ENCODE measurements at regions not wholly inside any gene's neighbourhood (a gene's known extent, or its start where the extent isn't known, plus 50 kb on each side); places are given as distances from the start of the nearest gene placed in this dataset.
"Not testable (repeated sequence)": the region's sequence is repeated elsewhere in the genome, so short reads cannot be mapped to it uniquely, and the experiment has no call there.

GRCh38 chr3:75393288-75393694 lies 270.8 kb upstream of the FRG2C start:
- H3K4me1 ChIP-seq (ENCODE audit: insufficient read depth, insufficient read length); H3K4me3 ChIP-seq (ENCODE audit: insufficient read length, low read depth); H3K36me3 ChIP-seq (ENCODE audit: insufficient read depth, insufficient read length, low read length); H3K9ac ChIP-seq (ENCODE audit: insufficient read length, low read depth); H3K27me3 ChIP-seq (ENCODE audit: insufficient read depth, insufficient read length); H3K9me3 ChIP-seq (ENCODE audit: insufficient read depth, low read length): not testable (repeated sequence)
- DNase-seq (ENCODE audit: low read depth, low spot score), result peak; percentile 6

- not testable (repeated sequence) for H3K9me3 ChIP-seq (ENCODE audit: insufficient read depth, low read length); H3K27me3 ChIP-seq (ENCODE audit: insufficient read depth, insufficient read length); H3K9ac ChIP-seq (ENCODE audit: insufficient read length, low read depth); DNase-seq (ENCODE audit: low read depth, low spot score); H3K4me3 ChIP-seq (ENCODE audit: insufficient read length, low read depth); H3K36me3 ChIP-seq (ENCODE audit: insufficient read depth, insufficient read length, low read length); H3K4me1 ChIP-seq (ENCODE audit: insufficient read depth, insufficient read length)
Observed at GRCh38 chr3:75394102-75394501, 270.0 kb upstream of the FRG2C start.

GRCh38 chr3:75394562-75395360 lies 269.4 kb upstream of the FRG2C start:
- not testable (repeated sequence) for H3K9me3 ChIP-seq (ENCODE audit: insufficient read depth, low read length); H3K4me1 ChIP-seq (ENCODE audit: insufficient read depth, insufficient read length); H3K27me3 ChIP-seq (ENCODE audit: insufficient read depth, insufficient read length); H3K36me3 ChIP-seq (ENCODE audit: insufficient read depth, insufficient read length, low read length); H3K9ac ChIP-seq (ENCODE audit: insufficient read length, low read depth); H3K4me3 ChIP-seq (ENCODE audit: insufficient read length, low read depth); DNase-seq (ENCODE audit: low read depth, low spot score)

- TF ChIP-seq YY1 (IDR thresholded peaks at IDR 0.05; ENCODE audit: insufficient read depth, insufficient read length) (no peak), ZNF274 (IDR thresholded peaks at IDR 0.05; ENCODE audit: low read depth, low read length) (no peak), SUZ12 (IDR thresholded peaks at IDR 0.05; ENCODE audit: extremely low read depth, insufficient read depth, insufficient read length) (no peak)
- Histone ChIP-seq H3K36me3 (ENCODE audit: insufficient read depth, insufficient read length, low read length) (no peaks in the 10 kb centered on the region), H3K27me3 (ENCODE audit: insufficient read depth, insufficient read length) (no peaks in the 10 kb centered on the region), H3K9ac (ENCODE audit: insufficient read length, low read depth) (no peak overlapping the region), H3K9me3 (ENCODE audit: insufficient read depth, low read length) (peaks cover 5% of the 10 kb centered on the region; the same call in 1 of the 2 replicates), H3K4me3 (ENCODE audit: insufficient read length, low read depth) (no peak overlapping the region), H3K4me1 (ENCODE audit: insufficient read depth, insufficient read length) (peaks cover 2% of the 10 kb centered on the region)
- DNase-seq (ENCODE audit: low read depth, low spot score), result no peak
Observed at GRCh38 chr3:75395580-75396315, 268.4 kb upstream of the FRG2C start.

GRCh38 chr3:75396316-75396802 lies 267.8 kb upstream of the FRG2C start:
- TF ChIP-seq SUZ12 (IDR thresholded peaks at IDR 0.05; ENCODE audit: extremely low read depth, insufficient read depth, insufficient read length), result no peak
- no peak for TF ChIP-seq YY1 (IDR thresholded peaks at IDR 0.05; ENCODE audit: insufficient read depth, insufficient read length)
- TF ChIP-seq ZNF274 (IDR thresholded peaks at IDR 0.05; ENCODE audit: low read depth, low read length), result no peak
- Histone ChIP-seq H3K36me3 (ENCODE audit: insufficient read depth, insufficient read length, low read length) (no peaks in the 10 kb centered on the region), H3K27me3 (ENCODE audit: insufficient read depth, insufficient read length) (no peaks in the 10 kb centered on the region), H3K4me1 (ENCODE audit: insufficient read depth, insufficient read length) (peaks cover 2% of the 10 kb centered on the region), H3K4me3 (ENCODE audit: insufficient read length, low read depth) (no peak overlapping the region), H3K9ac (ENCODE audit: insufficient read length, low read depth) (no peak overlapping the region), H3K9me3 (ENCODE audit: insufficient read depth, low read length) (peaks cover 5% of the 10 kb centered on the region; the same call in 1 of the 2 replicates)
- no peak for DNase-seq (ENCODE audit: low read depth, low spot score)

GRCh38 chr3:75397486-75397885 lies 266.6 kb upstream of the FRG2C start:
- H3K9ac ChIP-seq (ENCODE audit: insufficient read length, low read depth); H3K9me3 ChIP-seq (ENCODE audit: insufficient read depth, low read length); H3K27me3 ChIP-seq (ENCODE audit: insufficient read depth, insufficient read length); DNase-seq (ENCODE audit: low read depth, low spot score); H3K36me3 ChIP-seq (ENCODE audit: insufficient read depth, insufficient read length, low read length); H3K4me1 ChIP-seq (ENCODE audit: insufficient read depth, insufficient read length); H3K4me3 ChIP-seq (ENCODE audit: insufficient read length, low read depth): not testable (repeated sequence)

GRCh38 chr3:75422101-75422945 lies 241.8 kb upstream of the FRG2C start:
- DNase-seq (ENCODE audit: low read depth, low spot score); H3K9me3 ChIP-seq (ENCODE audit: insufficient read depth, low read length); H3K9ac ChIP-seq (ENCODE audit: insufficient read length, low read depth): not testable (repeated sequence)

GRCh38 chr3:75425379-75425778 lies 238.7 kb upstream of the FRG2C start:
- H3K9ac ChIP-seq (ENCODE audit: insufficient read length, low read depth); H3K27me3 ChIP-seq (ENCODE audit: insufficient read depth, insufficient read length); H3K4me3 ChIP-seq (ENCODE audit: insufficient read length, low read depth); H3K4me1 ChIP-seq (ENCODE audit: insufficient read depth, insufficient read length); DNase-seq (ENCODE audit: low read depth, low spot score); H3K9me3 ChIP-seq (ENCODE audit: insufficient read depth, low read length): not testable (repeated sequence)
- H3K36me3 ChIP-seq (ENCODE audit: insufficient read depth, insufficient read length, low read length), result peaks cover 45% of the 10 kb centered on the region

More at GRCh38 chr3:75422101-75422945, 241.8 kb upstream of the FRG2C start:
- not testable (repeated sequence) for H3K4me1 ChIP-seq (ENCODE audit: insufficient read depth, insufficient read length); H3K4me3 ChIP-seq (ENCODE audit: insufficient read length, low read depth); H3K27me3 ChIP-seq (ENCODE audit: insufficient read depth, insufficient read length)
- H3K36me3 ChIP-seq (ENCODE audit: insufficient read depth, insufficient read length, low read length), result peaks cover 28% of the 10 kb centered on the region

- DNase-seq (ENCODE audit: low read depth, low spot score); H3K27me3 ChIP-seq (ENCODE audit: insufficient read depth, insufficient read length); H3K4me3 ChIP-seq (ENCODE audit: insufficient read length, low read depth); H3K9ac ChIP-seq (ENCODE audit: insufficient read length, low read depth); H3K9me3 ChIP-seq (ENCODE audit: insufficient read depth, low read length); H3K4me1 ChIP-seq (ENCODE audit: insufficient read depth, insufficient read length): not testable (repeated sequence)
- peaks cover 53% of the 10 kb centered on the region for H3K36me3 ChIP-seq (ENCODE audit: insufficient read depth, insufficient read length, low read length)
Observed at GRCh38 chr3:75427486-75427885, 236.6 kb upstream of the FRG2C start.

- H3K9ac ChIP-seq (ENCODE audit: insufficient read length, low read depth); H3K4me3 ChIP-seq (ENCODE audit: insufficient read length, low read depth); H3K9me3 ChIP-seq (ENCODE audit: insufficient read depth, low read length); DNase-seq (ENCODE audit: low read depth, low spot score); H3K27me3 ChIP-seq (ENCODE audit: insufficient read depth, insufficient read length); H3K4me1 ChIP-seq (ENCODE audit: insufficient read depth, insufficient read length): not testable (repeated sequence)
- H3K36me3 ChIP-seq (ENCODE audit: insufficient read depth, insufficient read length, low read length), result peaks cover 49% of the 10 kb centered on the region
Observed at GRCh38 chr3:75427906-75428305, 236.2 kb upstream of the FRG2C start.

Data from NT2/D1 (cell line).